ENCODE measurements at regions not wholly inside any gene's neighbourhood (a gene's known extent, or its start where the extent isn't known, plus 50 kb on each side); places are given as distances from the start of the nearest gene placed in this dataset.

- POLR2A ChIA-PET: no interaction called here
- Histone ChIP-seq H3K4me3 (ENCODE audit: low read depth in 2 of 2, low read length in 1 of 2) (no peak overlapping the region), H3K9ac (no peak overlapping the region), H3K27ac (ENCODE audit: low read depth in 2 of 2, low read length in 1 of 2) (no peak overlapping the region; a peak in 1 of 4 replicates), H3F3A (replicated peaks; ENCODE audit: insufficient read depth) (no peaks in the 10 kb centered on the region), H3K27me3 (ENCODE audit: insufficient read depth) (no peaks in the 10 kb centered on the region), H2AFZ (ENCODE audit: low read depth) (no peak overlapping the region), H3K9me2 (no peaks in the 10 kb centered on the region), H3K4me2 (no peak overlapping the region), H3K79me2 (ENCODE audit: insufficient read depth) (no peaks in the 10 kb centered on the region), H4K20me1 (ENCODE audit: insufficient read depth) (no peaks in the 10 kb centered on the region), H3K36me3 (replicated peaks in 1 of 2; ENCODE audit: control insufficient read depth in 1 of 2, insufficient read depth in 2 of 2, low read length in 1 of 2) (no peaks in the 10 kb centered on the region), H3K9me3 (peaks cover 3% of the 10 kb centered on the region; the same call in 1 of the 2 replicates), H3K4me1 (ENCODE audit: control insufficient read depth in 1 of 2, insufficient read depth in 2 of 2, low read depth in 1 of 2, low read length in 1 of 2) (peaks cover 0 to 30% of the 10 kb centered on the region in 2 experiments; a peak in 2 of 4 replicates)
- CTCF ChIA-PET: no interaction called here
- TF ChIP-seq RXRA (IDR thresholded peaks at IDR 0.05; ENCODE audit: borderline replicate concordance, low read depth) (no peak), GATA2 (CRISPR knock-in tag; IDR thresholded peaks at IDR 0.05) (peak; percentile 51), CHD2 (IDR thresholded peaks at IDR 0.05; ENCODE audit: low read length, partially characterized antibody) (peak; percentile 43), EP300 (IDR thresholded peaks at IDR 0.05; ENCODE audit: borderline replicate concordance in 1 of 2, low read depth in 1 of 2, low read length in 1 of 2) (peak in 1 of 2 experiments; percentile 39; a peak in 1 of 4 replicates), FOXJ3 (CRISPR knock-in tag; IDR thresholded peaks at IDR 0.05) (no peak), RAD21 (IDR thresholded peaks at IDR 0.05; ENCODE audit: low read length) (peak; percentile 11; the same call in 1 of the 2 replicates)
- DNase-seq: peak; percentile 93
- 22% methylated on average over 5 of the region's 14 CpGs for WGBS (ENCODE audit: low lambda C conversion rate)
Observed at GRCh38 chr6:170129691-170130171, 161.1 kb downstream of the DLL1 start.

- no peaks in the 10 kb centered on the region for H3K9me2 ChIP-seq
Observed at GRCh38 chr6:170128811-170129681, 161.8 kb downstream of the DLL1 start.

More at GRCh38 chr6:170128811-170129681, 161.8 kb downstream of the DLL1 start:
- H3K27ac ChIP-seq (ENCODE audit: low read depth in 2 of 2, low read length in 1 of 2): no peak overlapping the region
- no peaks in the 10 kb centered on the region for H3K79me2 ChIP-seq (ENCODE audit: insufficient read depth)
- no peak overlapping the region for H3K4me2 ChIP-seq
- no peak overlapping the region for H3K4me3 ChIP-seq (ENCODE audit: low read depth in 2 of 2, low read length in 1 of 2)
- WGBS (ENCODE audit: low lambda C conversion rate): 66% methylated on average over 19 of the region's 34 CpGs
- no peak for DNase-seq
- no peak overlapping the region for H3K9ac ChIP-seq
- ChIA-PET POLR2A (no interaction called here), CTCF (interaction anchor here (1.0 kb wide), 1 partner anchor 21 kb away, joined by 3 read pairs; no protein-coding TSS in a partner anchor)
- H3K9me3 ChIP-seq: peaks cover 6% of the 10 kb centered on the region; the same call in 1 of the 2 replicates
- no peak overlapping the region for H2AFZ ChIP-seq (ENCODE audit: low read depth)
- TF ChIP-seq FOXJ3 (CRISPR knock-in tag; IDR thresholded peaks at IDR 0.05) (no peak), ZBTB33 (IDR thresholded peaks at IDR 0.05; ENCODE audit: borderline replicate concordance, low read depth) (no peak), YY1 (IDR thresholded peaks at IDR 0.05; ENCODE audit: low read depth) (no peak), RCOR1 (IDR thresholded peaks at IDR 0.05; ENCODE audit: low read length) (no peak), MXI1 (IDR thresholded peaks at IDR 0.05; ENCODE audit: low read depth, low read length) (no peak), JUND (IDR thresholded peaks at IDR 0.05) (no peak), CHD2 (IDR thresholded peaks at IDR 0.05; ENCODE audit: low read length, partially characterized antibody) (no peak), USF2 (IDR thresholded peaks at IDR 0.05; ENCODE audit: borderline replicate concordance, low read depth, low read length) (no peak), REST (IDR thresholded peaks at IDR 0.05; ENCODE audit: low read depth, low read length) (no peak), GABPA (IDR thresholded peaks at IDR 0.05; ENCODE audit: low read depth) (no peak), RXRA (IDR thresholded peaks at IDR 0.05; ENCODE audit: borderline replicate concordance, low read depth) (no peak), FOSL2 (IDR thresholded peaks at IDR 0.05; ENCODE audit: borderline replicate concordance, low read depth) (no peak), EZH2phosphoT487 (IDR thresholded peaks at IDR 0.05; ENCODE audit: borderline replicate concordance, low read depth) (no peak), SMC3 (IDR thresholded peaks at IDR 0.05; ENCODE audit: low read depth, low read length) (no peak)
- peaks cover 0 to 34% of the 10 kb centered on the region in 2 experiments; a peak in 2 of 4 replicates for H3K4me1 ChIP-seq (ENCODE audit: control insufficient read depth in 1 of 2, insufficient read depth in 2 of 2, low read depth in 1 of 2, low read length in 1 of 2)
- H3K36me3 ChIP-seq (replicated peaks in 1 of 2; ENCODE audit: control insufficient read depth in 1 of 2, insufficient read depth in 2 of 2, low read length in 1 of 2): no peaks in the 10 kb centered on the region
- H4K20me1 ChIP-seq (ENCODE audit: insufficient read depth): no peaks in the 10 kb centered on the region
- no peaks in the 10 kb centered on the region for H3K27me3 ChIP-seq (ENCODE audit: insufficient read depth)
- H3F3A ChIP-seq (replicated peaks; ENCODE audit: insufficient read depth): no peaks in the 10 kb centered on the region

Measured in SK-N-SH (cell line).